ENCODE measurements at regions not wholly inside any gene's neighbourhood (a gene's known extent, or its start where the extent isn't known, plus 50 kb on each side); places are given as distances from the start of the nearest gene placed in this dataset.

- TF ChIP-seq ZNF592 (IDR thresholded peaks at IDR 0.05) (no peak), ZNF274 (IDR thresholded peaks at IDR 0.05; ENCODE audit: insufficient read depth, insufficient read length) (no peak), ZBED1 (IDR thresholded peaks at IDR 0.05; ENCODE audit: borderline replicate concordance) (no peak), SIN3A (IDR thresholded peaks at IDR 0.05; ENCODE audit: low read depth, low read length) (no peak)
Observed at GRCh38 chrX:40158036-40158706, 60.4 kb upstream of the BCOR start (continued).

- H3K9me3 ChIP-seq (replicated peaks; ENCODE audit: control insufficient read depth, insufficient read depth, low read length) = no peaks in the 10 kb centered on the region; the same call in 2 of the 3 replicates
- intact Hi-C loops (cut with micrococcal nuclease; ENCODE audit: unreplicated experiment) = no loop called here
- H3K79me2 ChIP-seq (ENCODE audit: control insufficient read depth, insufficient read depth, low read length) = no peaks in the 10 kb centered on the region
- WGBS (ENCODE audit: insufficient coverage, insufficient replicate concordance, low lambda C conversion rate, missing lambda C conversion rate) = 74% methylated on average over 15 of the region's 15 CpGs
- ChIA-PET CTCF (no interaction called here), RAD21 (ENCODE audit: unreplicated experiment) (no interaction called here), POLR2A (no interaction called here), SMC1A (ENCODE audit: uncharacterized antibody, unreplicated experiment) (no interaction called here)
- H3K4me3 ChIP-seq = no peak overlapping the region
- TF ChIP-seq NR2C1 (IDR thresholded peaks at IDR 0.05) (no peak), MLLT1 (IDR thresholded peaks at IDR 0.05) (0 out of 2 replicates have a peak, but pooled peaks have one; percentile 19)
- H3K36me3 ChIP-seq (ENCODE audit: control insufficient read depth in 2 of 2, insufficient read depth in 2 of 2, low read length in 1 of 2) = no peaks in the 10 kb centered on the region
- no peak overlapping the region for H3K27ac ChIP-seq (ENCODE audit: control insufficient read depth, insufficient read depth)
- no peaks in the 10 kb centered on the region for H4K20me1 ChIP-seq (ENCODE audit: control insufficient read depth, insufficient read depth)
- FAIRE-seq = no peak
- in situ Hi-C loops (cut with MboI) = no loop called here
- no peak overlapping the region for H3K9ac ChIP-seq (ENCODE audit: control insufficient read depth, insufficient read depth, low read length)
- peaks cover 4% of the 10 kb centered on the region for H3K4me1 ChIP-seq (ENCODE audit: control insufficient read depth, insufficient read depth, low read length)
- no peak for DNase-seq (ENCODE audit: low read depth, low spot score)
- H2AFZ ChIP-seq (ENCODE audit: control insufficient read depth, low read depth, low read length) = peak overlapping the region; percentile 34; the same call in 1 of the 2 replicates
- ATAC-seq = no peak
- no peaks in the 10 kb centered on the region for H3K27me3 ChIP-seq (replicated peaks in 1 of 2; ENCODE audit: control insufficient read depth in 2 of 2, insufficient read depth in 2 of 2, low read length in 1 of 2)
- H3K4me2 ChIP-seq (ENCODE audit: control insufficient read depth, insufficient read depth) = peak overlapping the region; percentile 4
- no TSS peak for BruUV-seq (replicated peaks)
Observed at GRCh38 chrX:40157228-40158035, 59.7 kb upstream of the BCOR start.
